Nephron progenitor cell (in vitro differentiated cells): ENCODE measurements at regions not wholly inside any gene's neighbourhood (a gene's known extent, or its start where the extent isn't known, plus 50 kb on each side); places are given as distances from the start of the nearest gene placed in this dataset.

Source experiments
- DNase-seq: peaks from one replicate; pipeline ENCODE4 v3.0.0; 2021
- H3K27ac Mint-ChIP-seq: 2 replicates; pipeline ENCODE4 v1.8.0; 2021; ENCODE audit warnings: mild to moderate bottlenecking, moderate library complexity, mixed read lengths
- H3K27me3 Mint-ChIP-seq: 2 replicates; pipeline ENCODE4 v1.8.0; 2021; ENCODE audit warnings: mild to moderate bottlenecking, low read depth, mixed read lengths; ENCODE audit not compliant: poor library complexity
- H3K36me3 Mint-ChIP-seq: 2 replicates; pipeline ENCODE4 v1.8.0; 2021; ENCODE audit warnings: low read depth, mixed read lengths
- H3K4me1 Mint-ChIP-seq: 2 replicates; pipeline ENCODE4 v1.8.0; 2021; ENCODE audit warnings: mixed read lengths
- H3K4me3 Mint-ChIP-seq: 2 replicates; pipeline ENCODE4 v1.8.0; 2021; ENCODE audit warnings: mild to moderate bottlenecking, moderate library complexity, mixed read lengths
- H3K9me3 Mint-ChIP-seq: 2 replicates; pipeline ENCODE4 v1.8.0; 2021; ENCODE audit warnings: mild to moderate bottlenecking, moderate library complexity, mixed read lengths
- TF ChIP-seq, protein P1 (sequence below): fragments of 200-600 bp; sonication (generic); IDR thresholded peaks from 2 replicates; pipeline ENCODE4 v1.5.0; 2021; ENCODE audit warnings: antibody characterized with exemption

DNA sequence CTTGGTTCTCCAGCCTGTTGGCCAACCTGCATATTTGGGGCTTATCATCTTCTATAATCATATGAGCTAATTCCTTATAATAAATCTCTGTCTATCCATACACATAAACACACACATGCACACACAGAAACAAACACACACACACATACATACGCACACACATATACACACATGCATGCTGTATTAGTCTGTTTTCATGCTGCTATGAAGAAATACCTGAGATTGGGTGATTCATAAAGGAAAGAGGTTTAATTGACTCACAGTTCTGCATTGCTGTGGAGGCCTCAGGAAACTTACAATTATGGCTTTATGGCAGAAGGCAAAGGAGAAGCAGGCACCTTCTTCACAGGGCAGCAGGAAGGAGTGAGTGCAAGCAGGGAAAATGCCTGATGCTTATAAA lies 707.4 kb upstream of the CDH2 start:
- no peaks in the 10 kb centered on the region for H3K36me3 Mint-ChIP-seq
- no peaks in the 10 kb centered on the region for H3K4me1 Mint-ChIP-seq
- no peaks in the 10 kb centered on the region for H3K27me3 Mint-ChIP-seq
- H3K4me3 Mint-ChIP-seq = no peak overlapping the region
- DNase-seq = no peak
- TF ChIP-seq, protein P1, sequence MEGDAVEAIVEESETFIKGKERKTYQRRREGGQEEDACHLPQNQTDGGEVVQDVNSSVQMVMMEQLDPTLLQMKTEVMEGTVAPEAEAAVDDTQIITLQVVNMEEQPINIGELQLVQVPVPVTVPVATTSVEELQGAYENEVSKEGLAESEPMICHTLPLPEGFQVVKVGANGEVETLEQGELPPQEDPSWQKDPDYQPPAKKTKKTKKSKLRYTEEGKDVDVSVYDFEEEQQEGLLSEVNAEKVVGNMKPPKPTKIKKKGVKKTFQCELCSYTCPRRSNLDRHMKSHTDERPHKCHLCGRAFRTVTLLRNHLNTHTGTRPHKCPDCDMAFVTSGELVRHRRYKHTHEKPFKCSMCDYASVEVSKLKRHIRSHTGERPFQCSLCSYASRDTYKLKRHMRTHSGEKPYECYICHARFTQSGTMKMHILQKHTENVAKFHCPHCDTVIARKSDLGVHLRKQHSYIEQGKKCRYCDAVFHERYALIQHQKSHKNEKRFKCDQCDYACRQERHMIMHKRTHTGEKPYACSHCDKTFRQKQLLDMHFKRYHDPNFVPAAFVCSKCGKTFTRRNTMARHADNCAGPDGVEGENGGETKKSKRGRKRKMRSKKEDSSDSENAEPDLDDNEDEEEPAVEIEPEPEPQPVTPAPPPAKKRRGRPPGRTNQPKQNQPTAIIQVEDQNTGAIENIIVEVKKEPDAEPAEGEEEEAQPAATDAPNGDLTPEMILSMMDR = no peak
- H3K27ac Mint-ChIP-seq = no peak overlapping the region
- H3K9me3 Mint-ChIP-seq = no peaks in the 10 kb centered on the region

DNA sequence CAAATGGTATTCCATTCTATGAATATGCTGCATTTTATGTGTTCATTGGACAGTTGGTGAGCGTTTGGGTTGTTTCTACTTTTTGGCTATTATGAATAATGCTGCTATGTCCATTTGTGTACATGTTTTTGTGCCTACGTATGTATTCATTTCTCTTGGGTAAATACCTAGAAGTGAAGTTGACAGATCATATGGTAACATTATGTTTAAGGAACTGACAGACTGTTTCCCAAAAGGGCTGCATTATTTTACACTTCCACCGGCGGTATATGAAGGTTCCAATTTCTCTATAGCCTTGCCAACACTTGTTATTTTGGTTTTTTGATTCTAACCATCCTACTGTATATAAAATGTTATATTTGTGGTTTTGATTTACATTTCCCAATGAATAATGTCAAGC lies 703.9 kb upstream of the CDH2 start:
- H3K9me3 Mint-ChIP-seq = no peaks in the 10 kb centered on the region
- H3K4me1 Mint-ChIP-seq = no peaks in the 10 kb centered on the region
- no peak overlapping the region for H3K4me3 Mint-ChIP-seq
- TF ChIP-seq, protein P1 = no peak
- no peaks in the 10 kb centered on the region for H3K27me3 Mint-ChIP-seq
- no peaks in the 10 kb centered on the region for H3K36me3 Mint-ChIP-seq
- H3K27ac Mint-ChIP-seq = no peak overlapping the region
- DNase-seq = no peak

DNA sequence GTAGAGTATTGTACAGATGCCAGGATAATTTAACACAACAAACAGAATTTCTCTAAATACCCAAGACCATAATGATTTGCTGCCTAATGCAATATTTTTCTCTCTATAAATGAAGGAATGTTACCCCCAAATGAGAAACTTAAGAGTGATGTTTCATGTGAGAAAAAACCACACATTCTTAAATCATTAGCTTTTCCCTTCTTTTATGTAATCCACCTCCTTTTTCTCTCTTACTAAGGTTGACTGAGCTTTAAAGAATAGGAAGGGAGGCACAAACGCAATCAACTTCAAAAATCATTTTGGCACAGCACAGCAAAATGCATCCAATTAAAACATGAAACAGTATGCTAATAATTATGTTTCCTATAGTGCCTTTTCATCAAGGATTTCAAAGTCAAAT lies 698.1 kb upstream of the CDH2 start:
- DNase-seq = no peak
- Mint-ChIP-seq H3K9me3 (no peaks in the 10 kb centered on the region), H3K36me3 (no peaks in the 10 kb centered on the region), H3K27ac (no peak overlapping the region), H3K4me1 (peaks cover 6% of the 10 kb centered on the region), H3K4me3 (no peak overlapping the region), H3K27me3 (no peaks in the 10 kb centered on the region)
- TF ChIP-seq, protein P1 = no peak

DNA sequence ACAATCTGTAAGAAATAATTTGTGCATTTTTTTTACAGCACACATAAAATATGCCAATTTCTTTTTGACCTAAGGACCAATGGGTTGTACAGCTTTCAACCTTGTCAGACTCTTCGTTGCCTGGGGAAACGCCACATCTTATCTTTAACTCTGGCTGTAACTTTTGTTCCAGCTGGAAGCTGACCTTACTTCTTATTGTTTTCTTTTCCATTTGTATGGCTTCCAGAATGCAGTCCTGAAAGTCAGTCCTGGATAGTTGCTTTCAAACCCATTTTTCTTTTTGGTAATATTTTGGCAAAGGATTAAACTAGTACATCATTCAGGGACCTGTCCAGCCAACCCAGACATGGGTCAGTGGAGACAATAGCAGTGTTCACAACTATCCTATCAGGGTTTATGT lies 686.5 kb upstream of the CDH2 start:
- no peaks in the 10 kb centered on the region for H3K4me1 Mint-ChIP-seq

DNA sequence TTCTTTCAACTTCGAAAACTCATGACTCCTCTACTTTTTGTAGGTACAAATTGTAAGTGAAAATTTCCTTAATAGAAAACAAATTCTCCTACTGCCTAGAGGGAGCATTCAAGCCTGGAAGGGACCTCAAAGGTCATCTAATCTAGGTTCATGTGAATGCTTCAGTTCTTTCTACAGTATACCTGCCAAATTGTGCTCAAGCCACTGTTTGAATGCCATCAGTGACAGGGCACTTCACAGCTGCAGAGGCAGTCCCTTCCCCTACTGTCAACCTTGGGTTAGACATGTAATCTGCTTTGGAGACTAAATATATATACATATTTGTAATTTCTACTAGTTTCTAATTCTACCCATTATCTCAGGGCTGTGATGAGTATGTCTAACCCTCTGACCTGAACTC lies 681.3 kb upstream of the CDH2 start:
- H3K36me3 Mint-ChIP-seq = no peaks in the 10 kb centered on the region
- no peak overlapping the region for H3K27ac Mint-ChIP-seq
- DNase-seq = no peak
- TF ChIP-seq, protein P1 = no peak
- H3K9me3 Mint-ChIP-seq = no peaks in the 10 kb centered on the region
- no peaks in the 10 kb centered on the region for H3K27me3 Mint-ChIP-seq
- no peaks in the 10 kb centered on the region for H3K4me1 Mint-ChIP-seq
- H3K4me3 Mint-ChIP-seq = no peak overlapping the region

More for the DNA sequence above, 686.5 kb upstream of the CDH2 start:
- TF ChIP-seq, protein P1 = no peak
- DNase-seq = no peak
- H3K4me3 Mint-ChIP-seq = no peak overlapping the region
- no peaks in the 10 kb centered on the region for H3K9me3 Mint-ChIP-seq
- no peak overlapping the region for H3K27ac Mint-ChIP-seq
- H3K36me3 Mint-ChIP-seq = no peaks in the 10 kb centered on the region
- peaks cover 4% of the 10 kb centered on the region for H3K27me3 Mint-ChIP-seq

DNA sequence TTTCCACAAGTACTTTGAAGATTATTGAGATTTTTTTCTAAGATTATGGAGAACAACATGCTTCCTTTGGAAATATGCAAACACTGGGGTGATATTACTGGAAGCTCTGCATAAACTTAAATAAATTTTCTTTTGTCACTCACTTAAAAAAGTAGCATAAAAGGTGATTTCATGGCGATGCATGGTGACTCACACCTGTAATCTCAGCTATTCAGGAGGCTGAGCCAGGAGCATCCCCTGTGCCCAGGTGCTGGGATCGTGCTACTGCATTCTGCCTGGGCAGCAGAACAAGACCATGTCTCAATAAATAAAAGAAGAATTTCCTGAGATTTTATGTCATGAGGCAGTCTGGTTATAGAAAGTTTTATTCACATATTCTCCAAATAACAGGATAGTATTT lies 679.1 kb upstream of the CDH2 start:
- H3K36me3 Mint-ChIP-seq = no peaks in the 10 kb centered on the region
- H3K4me3 Mint-ChIP-seq = no peak overlapping the region
- H3K27me3 Mint-ChIP-seq = no peaks in the 10 kb centered on the region
- DNase-seq = no peak
- no peak overlapping the region for H3K27ac Mint-ChIP-seq
- H3K9me3 Mint-ChIP-seq = no peaks in the 10 kb centered on the region
- H3K4me1 Mint-ChIP-seq = no peaks in the 10 kb centered on the region
- TF ChIP-seq, protein P1 = no peak
